ENCODE measurements at regions not wholly inside any gene's neighbourhood (a gene's known extent, or its start where the extent isn't known, plus 50 kb on each side); places are given as distances from the start of the nearest gene placed in this dataset.

GRCh38 chr16:61210076-61210475 lies 826.2 kb downstream of the CDH8 start:
- H3K4me3 ChIP-seq: no peak overlapping the region
- DNase-seq (ENCODE audit: low read depth, low spot score) (no peak), FAIRE-seq (no peak), ATAC-seq (no peak)
- H3K9me3 ChIP-seq (replicated peaks; ENCODE audit: control insufficient read depth, insufficient read depth, low read length): no peaks in the 10 kb centered on the region
- H3K27ac ChIP-seq (ENCODE audit: control insufficient read depth, insufficient read depth): no peak overlapping the region
- no TSS peak for BruUV-seq (replicated peaks)
- no peaks in the 10 kb centered on the region for H3K27me3 ChIP-seq (replicated peaks in 1 of 2; ENCODE audit: control insufficient read depth in 2 of 2, insufficient read depth in 2 of 2, low read length in 1 of 2)
- intact Hi-C loops (cut with micrococcal nuclease; ENCODE audit: unreplicated experiment): no loop called here
- H3K4me2 ChIP-seq (ENCODE audit: control insufficient read depth, insufficient read depth): no peak overlapping the region
- ChIA-PET SMC1A (ENCODE audit: uncharacterized antibody, unreplicated experiment) (no interaction called here), CTCF (no interaction called here), POLR2A (no interaction called here), RAD21 (ENCODE audit: unreplicated experiment) (no interaction called here)
- no peaks in the 10 kb centered on the region for H4K20me1 ChIP-seq (ENCODE audit: control insufficient read depth, insufficient read depth)
- H3K4me1 ChIP-seq (ENCODE audit: control insufficient read depth, insufficient read depth, low read length): no peaks in the 10 kb centered on the region
- H3K36me3 ChIP-seq (ENCODE audit: control insufficient read depth in 2 of 2, insufficient read depth in 2 of 2, low read length in 1 of 2): no peaks in the 10 kb centered on the region
- H3K9ac ChIP-seq (ENCODE audit: control insufficient read depth, insufficient read depth, low read length): no peak overlapping the region
- TF ChIP-seq YBX1 (IDR thresholded peaks at IDR 0.05): no peak
- no peak for TF ChIP-seq SRF (IDR thresholded peaks at IDR 0.05; ENCODE audit: low read depth in 2 of 2, low read length in 2 of 2)
- no peak for TF ChIP-seq TCF3 (IDR thresholded peaks at IDR 0.05; ENCODE audit: borderline replicate concordance, insufficient read depth, low read depth, low read length)
- no peak for TF ChIP-seq IKZF1 (conservative IDR thresholded peaks at IDR 0.05)
- no peak for TF ChIP-seq JUND (IDR thresholded peaks at IDR 0.05; ENCODE audit: low read depth, low read length)
- H3K79me2 ChIP-seq (ENCODE audit: control insufficient read depth, insufficient read depth, low read length): no peaks in the 10 kb centered on the region
- in situ Hi-C loops (cut with MboI): no loop called here
- H2AFZ ChIP-seq (ENCODE audit: control insufficient read depth, low read depth, low read length): no peak overlapping the region

DNA sequence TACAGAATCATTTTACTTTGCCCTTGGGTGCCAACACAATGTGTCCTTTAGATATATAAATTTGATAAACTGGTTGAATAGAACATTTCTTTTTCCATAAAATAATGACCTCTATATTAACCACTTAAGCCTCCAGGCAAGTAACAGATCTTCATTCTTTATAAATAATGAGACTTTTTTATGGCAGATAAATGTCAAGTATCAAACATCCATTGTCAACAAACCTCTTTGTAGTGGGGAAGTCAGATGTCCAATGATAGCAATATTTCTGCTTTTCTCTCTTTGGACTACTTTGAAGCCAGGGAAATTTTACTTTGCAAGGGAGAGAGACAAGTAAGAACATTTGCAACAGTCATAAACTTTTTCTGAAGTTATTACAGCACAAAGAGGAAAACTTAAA lies 841.2 kb downstream of the CDH8 start:
- in situ Hi-C loops (cut with MboI) (no loop called here), intact Hi-C loops (cut with micrococcal nuclease; ENCODE audit: unreplicated experiment) (no loop called here)
- H3K36me3 ChIP-seq (ENCODE audit: control insufficient read depth in 2 of 2, insufficient read depth in 2 of 2, low read length in 1 of 2): no peaks in the 10 kb centered on the region
- no peak for DNase-seq (ENCODE audit: low read depth, low spot score)
- ChIA-PET CTCF (no interaction called here), SMC1A (ENCODE audit: uncharacterized antibody, unreplicated experiment) (no interaction called here), POLR2A (no interaction called here), RAD21 (ENCODE audit: unreplicated experiment) (no interaction called here)
- no peak overlapping the region for H3K4me3 ChIP-seq
- no peak overlapping the region for H3K4me2 ChIP-seq (ENCODE audit: control insufficient read depth, insufficient read depth)
- H3K79me2 ChIP-seq (ENCODE audit: control insufficient read depth, insufficient read depth, low read length): no peaks in the 10 kb centered on the region
- BruUV-seq (replicated peaks): no TSS peak
- H4K20me1 ChIP-seq (ENCODE audit: control insufficient read depth, insufficient read depth): no peaks in the 10 kb centered on the region
- no peak overlapping the region for H3K9ac ChIP-seq (ENCODE audit: control insufficient read depth, insufficient read depth, low read length)
- no peaks in the 10 kb centered on the region for H3K27me3 ChIP-seq (replicated peaks in 1 of 2; ENCODE audit: control insufficient read depth in 2 of 2, insufficient read depth in 2 of 2, low read length in 1 of 2)
- H2AFZ ChIP-seq (ENCODE audit: control insufficient read depth, low read depth, low read length): no peak overlapping the region
- no peak overlapping the region for H3K27ac ChIP-seq (ENCODE audit: control insufficient read depth, insufficient read depth)
- no peak for FAIRE-seq
- H3K9me3 ChIP-seq (replicated peaks; ENCODE audit: control insufficient read depth, insufficient read depth, low read length): no peaks in the 10 kb centered on the region
- no peaks in the 10 kb centered on the region for H3K4me1 ChIP-seq (ENCODE audit: control insufficient read depth, insufficient read depth, low read length)
- no peak for ATAC-seq
- TF ChIP-seq, protein P1, sequence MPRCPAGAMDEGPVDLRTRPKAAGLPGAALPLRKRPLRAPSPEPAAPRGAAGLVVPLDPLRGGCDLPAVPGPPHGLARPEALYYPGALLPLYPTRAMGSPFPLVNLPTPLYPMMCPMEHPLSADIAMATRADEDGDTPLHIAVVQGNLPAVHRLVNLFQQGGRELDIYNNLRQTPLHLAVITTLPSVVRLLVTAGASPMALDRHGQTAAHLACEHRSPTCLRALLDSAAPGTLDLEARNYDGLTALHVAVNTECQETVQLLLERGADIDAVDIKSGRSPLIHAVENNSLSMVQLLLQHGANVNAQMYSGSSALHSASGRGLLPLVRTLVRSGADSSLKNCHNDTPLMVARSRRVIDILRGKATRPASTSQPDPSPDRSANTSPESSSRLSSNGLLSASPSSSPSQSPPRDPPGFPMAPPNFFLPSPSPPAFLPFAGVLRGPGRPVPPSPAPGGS (IDR thresholded peaks at IDR 0.05; ENCODE audit: borderline replicate concordance, insufficient read depth, low read depth, low read length, poor library complexity, severe bottlenecking): no peak
- no peak for TF ChIP-seq SREBF1 (IDR thresholded peaks at IDR 0.05; ENCODE audit: low read length)
- TF ChIP-seq LARP7 (IDR thresholded peaks at IDR 0.05): no peak
- no peak for TF ChIP-seq FOXK2 (IDR thresholded peaks at IDR 0.05)
- TF ChIP-seq ZBTB33 (IDR thresholded peaks at IDR 0.05): no peak
- no peak for TF ChIP-seq YY1 (IDR thresholded peaks at IDR 0.05; ENCODE audit: low read depth, low read length)
- no peak for TF ChIP-seq TCF3 (IDR thresholded peaks at IDR 0.05; ENCODE audit: borderline replicate concordance, insufficient read depth, low read depth, low read length)
- TF ChIP-seq SMAD5 (IDR thresholded peaks at IDR 0.05; ENCODE audit: low read depth): no peak
- TF ChIP-seq, protein P2, sequence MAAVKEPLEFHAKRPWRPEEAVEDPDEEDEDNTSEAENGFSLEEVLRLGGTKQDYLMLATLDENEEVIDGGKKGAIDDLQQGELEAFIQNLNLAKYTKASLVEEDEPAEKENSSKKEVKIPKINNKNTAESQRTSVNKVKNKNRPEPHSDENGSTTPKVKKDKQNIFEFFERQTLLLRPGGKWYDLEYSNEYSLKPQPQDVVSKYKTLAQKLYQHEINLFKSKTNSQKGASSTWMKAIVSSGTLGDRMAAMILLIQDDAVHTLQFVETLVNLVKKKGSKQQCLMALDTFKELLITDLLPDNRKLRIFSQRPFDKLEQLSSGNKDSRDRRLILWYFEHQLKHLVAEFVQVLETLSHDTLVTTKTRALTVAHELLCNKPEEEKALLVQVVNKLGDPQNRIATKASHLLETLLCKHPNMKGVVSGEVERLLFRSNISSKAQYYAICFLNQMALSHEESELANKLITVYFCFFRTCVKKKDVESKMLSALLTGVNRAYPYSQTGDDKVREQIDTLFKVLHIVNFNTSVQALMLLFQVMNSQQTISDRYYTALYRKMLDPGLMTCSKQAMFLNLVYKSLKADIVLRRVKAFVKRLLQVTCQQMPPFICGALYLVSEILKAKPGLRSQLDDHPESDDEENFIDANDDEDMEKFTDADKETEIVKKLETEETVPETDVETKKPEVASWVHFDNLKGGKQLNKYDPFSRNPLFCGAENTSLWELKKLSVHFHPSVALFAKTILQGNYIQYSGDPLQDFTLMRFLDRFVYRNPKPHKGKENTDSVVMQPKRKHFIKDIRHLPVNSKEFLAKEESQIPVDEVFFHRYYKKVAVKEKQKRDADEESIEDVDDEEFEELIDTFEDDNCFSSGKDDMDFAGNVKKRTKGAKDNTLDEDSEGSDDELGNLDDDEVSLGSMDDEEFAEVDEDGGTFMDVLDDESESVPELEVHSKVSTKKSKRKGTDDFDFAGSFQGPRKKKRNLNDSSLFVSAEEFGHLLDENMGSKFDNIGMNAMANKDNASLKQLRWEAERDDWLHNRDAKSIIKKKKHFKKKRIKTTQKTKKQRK (IDR thresholded peaks at IDR 0.05; ENCODE audit: low read depth, low read length): no peak
- TF ChIP-seq TCF7 (IDR thresholded peaks at IDR 0.05; ENCODE audit: borderline replicate concordance): no peak
- TF ChIP-seq SMARCA5 (IDR thresholded peaks at IDR 0.05): no peak
